ENCODE measurements at regions not wholly inside any gene's neighbourhood (a gene's known extent, or its start where the extent isn't known, plus 50 kb on each side); places are given as distances from the start of the nearest gene placed in this dataset.

DNA sequence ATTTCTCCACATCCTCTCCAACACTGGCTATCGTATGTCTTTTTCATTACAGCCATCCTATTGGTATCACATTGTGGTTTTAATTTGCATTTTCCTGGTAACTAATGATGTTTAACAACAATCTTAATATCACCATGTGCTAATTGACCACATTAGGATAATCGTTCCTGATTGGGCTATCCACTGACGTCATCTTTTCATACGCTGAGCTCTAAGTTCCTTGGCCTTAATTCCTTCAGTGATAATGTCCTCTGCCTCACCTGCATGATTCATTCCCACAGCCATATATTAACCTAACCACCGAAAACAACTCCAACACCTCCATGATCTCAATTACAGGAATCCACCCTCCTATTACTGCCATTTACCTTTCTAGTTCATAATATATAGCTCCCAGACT lies 547.9 kb upstream of the BRINP1 start:
- WGBS, 5 donors, result 89 to 96% (median 93%) methylated on average over 5 of the region's 5 CpGs
- no peak overlapping the region for H3K27ac ChIP-seq
- H3K9me3 ChIP-seq, result peaks cover 0 to 15% (median 10%) of the 10 kb centered on the region in 8 donors
- H3K4me3 ChIP-seq, result no peak overlapping the region
- H3K4me1 ChIP-seq, result no peaks in the 10 kb centered on the region
- H3K27me3 ChIP-seq (replicated peaks in 1 of 7), result no peaks in the 10 kb centered on the region
- H3K36me3 ChIP-seq, result no peaks in the 10 kb centered on the region
- no peak for DNase-seq
- TF ChIP-seq, protein P1, sequence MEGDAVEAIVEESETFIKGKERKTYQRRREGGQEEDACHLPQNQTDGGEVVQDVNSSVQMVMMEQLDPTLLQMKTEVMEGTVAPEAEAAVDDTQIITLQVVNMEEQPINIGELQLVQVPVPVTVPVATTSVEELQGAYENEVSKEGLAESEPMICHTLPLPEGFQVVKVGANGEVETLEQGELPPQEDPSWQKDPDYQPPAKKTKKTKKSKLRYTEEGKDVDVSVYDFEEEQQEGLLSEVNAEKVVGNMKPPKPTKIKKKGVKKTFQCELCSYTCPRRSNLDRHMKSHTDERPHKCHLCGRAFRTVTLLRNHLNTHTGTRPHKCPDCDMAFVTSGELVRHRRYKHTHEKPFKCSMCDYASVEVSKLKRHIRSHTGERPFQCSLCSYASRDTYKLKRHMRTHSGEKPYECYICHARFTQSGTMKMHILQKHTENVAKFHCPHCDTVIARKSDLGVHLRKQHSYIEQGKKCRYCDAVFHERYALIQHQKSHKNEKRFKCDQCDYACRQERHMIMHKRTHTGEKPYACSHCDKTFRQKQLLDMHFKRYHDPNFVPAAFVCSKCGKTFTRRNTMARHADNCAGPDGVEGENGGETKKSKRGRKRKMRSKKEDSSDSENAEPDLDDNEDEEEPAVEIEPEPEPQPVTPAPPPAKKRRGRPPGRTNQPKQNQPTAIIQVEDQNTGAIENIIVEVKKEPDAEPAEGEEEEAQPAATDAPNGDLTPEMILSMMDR (IDR thresholded peaks at IDR 0.05 in 8 of 11, conservative IDR thresholded peaks at IDR 0.05 in 3 of 11), result no peak
- TF ChIP-seq POLR2A (IDR thresholded peaks at IDR 0.05) (no peak), POLR2AphosphoS5 (IDR thresholded peaks at IDR 0.05) (no peak)
- intact Hi-C loops (cut with DNase I; ENCODE audit: low total_unique reads), result no loop called here

GRCh38 chr9:119907056-119907455 lies 537.8 kb upstream of the BRINP1 start:
- no peak overlapping the region for H3K27ac ChIP-seq
- WGBS, 5 donors, result 67 to 89% (median 81%) methylated on average over 1 of the region's 1 CpG
- intact Hi-C loops (cut with DNase I; ENCODE audit: low total_unique reads), result no loop called here
- TF ChIP-seq, protein P1 (IDR thresholded peaks at IDR 0.05 in 8 of 11, conservative IDR thresholded peaks at IDR 0.05 in 3 of 11), result no peak
- TF ChIP-seq POLR2A (IDR thresholded peaks at IDR 0.05), result no peak
- TF ChIP-seq POLR2AphosphoS5 (IDR thresholded peaks at IDR 0.05), result no peak
- DNase-seq, result no peak
- H3K9me3 ChIP-seq, result peaks cover 0 to 22% (median 15%) of the 10 kb centered on the region in 8 donors
- no peaks in the 10 kb centered on the region for H3K4me1 ChIP-seq
- peaks cover 0 to 4% (median 0%) of the 10 kb centered on the region in 7 donors for H3K27me3 ChIP-seq (replicated peaks in 1 of 7)
- H3K36me3 ChIP-seq, result no peaks in the 10 kb centered on the region
- no peak overlapping the region for H3K4me3 ChIP-seq

GRCh38 chr9:119905724-119906123 lies 536.5 kb upstream of the BRINP1 start:
- H3K4me1 ChIP-seq, result no peaks in the 10 kb centered on the region
- H3K27ac ChIP-seq, result no peak overlapping the region
- peaks cover 0 to 4% (median 0%) of the 10 kb centered on the region in 7 donors for H3K27me3 ChIP-seq (replicated peaks in 1 of 7)
- no peak overlapping the region for H3K4me3 ChIP-seq
- WGBS, 5 donors, result 85 to 91% (median 88%) methylated on average over 1 of the region's 1 CpG
- no peaks in the 10 kb centered on the region for H3K36me3 ChIP-seq
- TF ChIP-seq POLR2A (IDR thresholded peaks at IDR 0.05), result no peak
- no peak for TF ChIP-seq POLR2AphosphoS5 (IDR thresholded peaks at IDR 0.05)
- TF ChIP-seq, protein P1 (IDR thresholded peaks at IDR 0.05 in 8 of 11, conservative IDR thresholded peaks at IDR 0.05 in 3 of 11), result no peak
- H3K9me3 ChIP-seq, result peaks cover 0 to 22% (median 15%) of the 10 kb centered on the region in 8 donors
- DNase-seq, result no peak
- intact Hi-C loops (cut with DNase I; ENCODE audit: low total_unique reads), result no loop called here

GRCh38 chr9:119903851-119904250 lies 534.6 kb upstream of the BRINP1 start:
- intact Hi-C loops (cut with DNase I; ENCODE audit: low total_unique reads), result no loop called here
- H3K27me3 ChIP-seq (replicated peaks in 1 of 7), result peaks cover 0 to 4% (median 0%) of the 10 kb centered on the region in 7 donors
- TF ChIP-seq, protein P1 (IDR thresholded peaks at IDR 0.05 in 8 of 11, conservative IDR thresholded peaks at IDR 0.05 in 3 of 11), result no peak
- no peak for TF ChIP-seq POLR2AphosphoS5 (IDR thresholded peaks at IDR 0.05)
- TF ChIP-seq POLR2A (IDR thresholded peaks at IDR 0.05), result no peak
- H3K4me1 ChIP-seq, result no peaks in the 10 kb centered on the region
- H3K36me3 ChIP-seq, result no peaks in the 10 kb centered on the region
- WGBS, 5 donors, result 80 to 88% (median 84%) methylated on average over 5 of the region's 5 CpGs
- no peak for DNase-seq
- no peak overlapping the region for H3K27ac ChIP-seq
- peaks cover 0 to 20% (median 15%) of the 10 kb centered on the region in 8 donors for H3K9me3 ChIP-seq
- no peak overlapping the region for H3K4me3 ChIP-seq

All from spleen (tissue), 11 donors.